ENCODE measurements at regions not wholly inside any gene's neighbourhood (a gene's known extent, or its start where the extent isn't known, plus 50 kb on each side); places are given as distances from the start of the nearest gene placed in this dataset.

GRCh38 chr15:52626671-52627369, 52.4 kb downstream of the ATOSA start:
- ChIA-PET POLR2A (no interaction called here), CTCF (interaction anchor here (1.0 kb wide), 1 partner anchor 296 kb away, joined by 3 read pairs; no protein-coding TSS in a partner anchor)
- Histone ChIP-seq H3K36me3 (replicated peaks in 1 of 2; ENCODE audit: control extremely low read depth in 1 of 2, control insufficient read depth in 1 of 2, extremely low read depth in 1 of 2, insufficient read depth in 2 of 2, low read length in 1 of 2) (peaks cover 13 to 79% of the 10 kb centered on the region in 2 experiments), H3K9ac (ENCODE audit: low read length) (no peak overlapping the region), H4K20me1 (ENCODE audit: control insufficient read depth, insufficient read depth, low read length, poor library complexity, severe bottlenecking) (peaks cover 6% of the 10 kb centered on the region), H3K4me2 (replicated peaks; ENCODE audit: low read depth, low read length, poor library complexity, severe bottlenecking) (no peak overlapping the region), H3K4me1 (ENCODE audit: control insufficient read depth in 2 of 2, insufficient read depth in 2 of 2, low read length in 2 of 2) (no peaks in the 10 kb centered on the region), H3K4me3 (ENCODE audit: control extremely low read depth in 1 of 5, extremely low read depth in 1 of 5, insufficient read depth in 1 of 5, low read depth in 2 of 5, low read length in 4 of 5) (no peak overlapping the region), H3K27me3 (replicated peaks in 1 of 4; ENCODE audit: control extremely low read depth in 1 of 4, control insufficient read depth in 3 of 4, insufficient read depth in 4 of 4, low read length in 3 of 4) (no peaks in the 10 kb centered on the region), H3K9me3 (ENCODE audit: control extremely low read depth in 1 of 3, control insufficient read depth in 2 of 3, insufficient read depth in 1 of 3, low read length in 2 of 3) (no peaks in the 10 kb centered on the region), H2AFZ (ENCODE audit: insufficient read depth, low read depth, low read length, poor library complexity, severe bottlenecking) (no peak overlapping the region), H3K79me2 (ENCODE audit: control insufficient read depth, insufficient read depth, low read length) (peaks cover 3% of the 10 kb centered on the region), H3K27ac (ENCODE audit: low read length in 2 of 2) (no peak overlapping the region)
- H3K27ac Mint-ChIP-seq: no peak overlapping the region
- ATAC-seq (ENCODE audit: low read depth): no peak
- no peaks in the 10 kb centered on the region for H3K27me3 Mint-ChIP-seq
- TF ChIP-seq, protein P1, sequence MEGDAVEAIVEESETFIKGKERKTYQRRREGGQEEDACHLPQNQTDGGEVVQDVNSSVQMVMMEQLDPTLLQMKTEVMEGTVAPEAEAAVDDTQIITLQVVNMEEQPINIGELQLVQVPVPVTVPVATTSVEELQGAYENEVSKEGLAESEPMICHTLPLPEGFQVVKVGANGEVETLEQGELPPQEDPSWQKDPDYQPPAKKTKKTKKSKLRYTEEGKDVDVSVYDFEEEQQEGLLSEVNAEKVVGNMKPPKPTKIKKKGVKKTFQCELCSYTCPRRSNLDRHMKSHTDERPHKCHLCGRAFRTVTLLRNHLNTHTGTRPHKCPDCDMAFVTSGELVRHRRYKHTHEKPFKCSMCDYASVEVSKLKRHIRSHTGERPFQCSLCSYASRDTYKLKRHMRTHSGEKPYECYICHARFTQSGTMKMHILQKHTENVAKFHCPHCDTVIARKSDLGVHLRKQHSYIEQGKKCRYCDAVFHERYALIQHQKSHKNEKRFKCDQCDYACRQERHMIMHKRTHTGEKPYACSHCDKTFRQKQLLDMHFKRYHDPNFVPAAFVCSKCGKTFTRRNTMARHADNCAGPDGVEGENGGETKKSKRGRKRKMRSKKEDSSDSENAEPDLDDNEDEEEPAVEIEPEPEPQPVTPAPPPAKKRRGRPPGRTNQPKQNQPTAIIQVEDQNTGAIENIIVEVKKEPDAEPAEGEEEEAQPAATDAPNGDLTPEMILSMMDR (IDR thresholded peaks at IDR 0.05): no peak
- no peak for TF ChIP-seq EZH2 (IDR thresholded peaks at IDR 0.05; ENCODE audit: borderline replicate concordance, insufficient read depth, low read depth, low read length, poor library complexity, severe bottlenecking)
- H3K4me1 Mint-ChIP-seq: peaks cover 14% of the 10 kb centered on the region
- DNase-seq: no peak
- no peaks in the 10 kb centered on the region for H3K9me3 Mint-ChIP-seq (ENCODE audit: insufficient read depth)
- H3K4me3 Mint-ChIP-seq: no peak overlapping the region
- intact Hi-C loops (cut with micrococcal nuclease): no loop called here
- no CpG with 5 or more reads among the region's 3 CpGs for WGBS (ENCODE audit: insufficient coverage)

GRCh38 chr15:52624262-52624661, 54.9 kb downstream of the ATOSA start:
- CTCF ChIA-PET: no interaction called here

More at GRCh38 chr15:52624262-52624661, 54.9 kb downstream of the ATOSA start:
- Mint-ChIP-seq H3K27me3 (no peaks in the 10 kb centered on the region), H3K4me3 (no peak overlapping the region), H3K9me3 (ENCODE audit: insufficient read depth) (no peaks in the 10 kb centered on the region), H3K27ac (peak overlapping the region; percentile 4), H3K4me1 (peaks cover 7% of the 10 kb centered on the region)
- H2AFZ ChIP-seq (ENCODE audit: insufficient read depth, low read depth, low read length, poor library complexity, severe bottlenecking): no peak overlapping the region
- H3K79me2 ChIP-seq (ENCODE audit: control insufficient read depth, insufficient read depth, low read length): peaks cover 5% of the 10 kb centered on the region
- no peak for ATAC-seq (ENCODE audit: low read depth)
- DNase-seq: no peak
- H4K20me1 ChIP-seq (ENCODE audit: control insufficient read depth, insufficient read depth, low read length, poor library complexity, severe bottlenecking): peaks cover 16% of the 10 kb centered on the region
- no peak overlapping the region for H3K27ac ChIP-seq (ENCODE audit: low read length in 2 of 2)
- WGBS (ENCODE audit: insufficient coverage): no CpG with 5 or more reads among the region's 1 CpG
- no peak overlapping the region for H3K9ac ChIP-seq (ENCODE audit: low read length)
- H3K4me1 ChIP-seq (ENCODE audit: control insufficient read depth in 2 of 2, insufficient read depth in 2 of 2, low read length in 2 of 2): no peaks in the 10 kb centered on the region
- TF ChIP-seq, protein P1 (IDR thresholded peaks at IDR 0.05): no peak
- no peak for TF ChIP-seq EZH2 (IDR thresholded peaks at IDR 0.05; ENCODE audit: borderline replicate concordance, insufficient read depth, low read depth, low read length, poor library complexity, severe bottlenecking)
- H3K4me3 ChIP-seq (ENCODE audit: control extremely low read depth in 1 of 5, extremely low read depth in 1 of 5, insufficient read depth in 1 of 5, low read depth in 2 of 5, low read length in 4 of 5): no peak overlapping the region
- no peaks in the 10 kb centered on the region for H3K27me3 ChIP-seq (replicated peaks in 1 of 4; ENCODE audit: control extremely low read depth in 1 of 4, control insufficient read depth in 3 of 4, insufficient read depth in 4 of 4, low read length in 3 of 4)
- H3K9me3 ChIP-seq (ENCODE audit: control extremely low read depth in 1 of 3, control insufficient read depth in 2 of 3, insufficient read depth in 1 of 3, low read length in 2 of 3): no peaks in the 10 kb centered on the region
- H3K4me2 ChIP-seq (replicated peaks; ENCODE audit: low read depth, low read length, poor library complexity, severe bottlenecking): no peak overlapping the region
- intact Hi-C loops (cut with micrococcal nuclease): no loop called here
- peaks cover 6 to 84% of the 10 kb centered on the region in 2 experiments for H3K36me3 ChIP-seq (replicated peaks in 1 of 2; ENCODE audit: control extremely low read depth in 1 of 2, control insufficient read depth in 1 of 2, extremely low read depth in 1 of 2, insufficient read depth in 2 of 2, low read length in 1 of 2)
- POLR2A ChIA-PET: no interaction called here
